Effector CD4-positive, alpha-beta T cell (primary cell): ENCODE measurements at regions not wholly inside any gene's neighbourhood (a gene's known extent, or its start where the extent isn't known, plus 50 kb on each side); places are given as distances from the start of the nearest gene placed in this dataset.

Source experiments
- DNase-seq: peaks from one replicate; pipeline ENCODE4 v3.0.0-alpha.2; 2020

DNA sequence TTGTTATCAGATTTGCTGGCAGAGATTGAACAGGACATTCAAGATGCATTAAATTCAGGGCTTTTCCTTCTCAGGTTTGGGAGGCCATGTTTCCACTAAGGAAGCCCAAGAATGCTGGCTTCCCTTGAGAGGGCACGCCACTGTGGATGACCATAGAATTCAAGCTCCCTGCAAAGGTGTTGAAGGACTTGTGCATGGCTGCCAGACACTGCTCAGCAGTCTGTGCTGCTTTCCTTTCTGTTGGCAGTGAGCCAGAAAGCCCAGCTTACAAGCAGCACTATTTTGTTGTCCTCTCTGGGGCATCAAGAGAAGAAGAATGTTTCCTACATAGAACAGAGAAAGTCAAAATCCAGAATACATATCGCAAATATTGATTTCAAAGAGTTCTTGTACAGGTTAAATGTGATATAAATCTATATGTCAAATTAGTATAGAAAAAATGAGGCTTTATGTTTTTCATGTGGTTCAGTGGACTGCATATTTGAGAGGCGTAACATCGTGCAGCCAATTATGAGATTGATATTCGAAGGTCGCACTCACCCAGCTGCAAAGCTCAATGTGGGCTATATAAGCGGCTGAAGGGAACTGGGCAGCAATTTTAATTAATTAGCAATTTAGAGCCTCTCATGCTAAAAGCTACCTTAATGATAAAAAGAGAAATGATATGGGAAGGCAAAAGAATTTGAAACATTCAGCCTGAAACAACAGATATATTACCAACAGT lies 103.1 kb upstream of the ISL1 start:
- DNase-seq = no peak

DNA sequence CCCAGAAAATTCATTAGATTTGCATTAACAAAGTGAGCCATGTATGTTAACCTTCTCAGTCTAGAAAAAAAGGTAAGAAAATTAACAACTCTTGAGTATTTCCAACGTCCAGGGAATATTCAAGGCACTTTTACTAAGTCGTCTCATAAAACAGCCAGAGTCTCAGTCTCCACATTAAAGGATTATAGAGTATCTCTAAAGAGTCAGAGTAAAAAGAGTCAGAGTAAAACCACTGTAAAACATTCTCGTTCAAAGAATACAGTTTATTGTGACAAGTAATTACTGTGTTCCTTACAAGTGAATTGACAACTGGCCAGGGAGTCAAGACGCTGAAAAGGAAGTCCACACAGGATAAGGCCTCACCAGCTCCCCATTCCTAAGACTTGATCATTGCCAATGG lies 97.2 kb upstream of the ISL1 start:
- DNase-seq = no peak

DNA sequence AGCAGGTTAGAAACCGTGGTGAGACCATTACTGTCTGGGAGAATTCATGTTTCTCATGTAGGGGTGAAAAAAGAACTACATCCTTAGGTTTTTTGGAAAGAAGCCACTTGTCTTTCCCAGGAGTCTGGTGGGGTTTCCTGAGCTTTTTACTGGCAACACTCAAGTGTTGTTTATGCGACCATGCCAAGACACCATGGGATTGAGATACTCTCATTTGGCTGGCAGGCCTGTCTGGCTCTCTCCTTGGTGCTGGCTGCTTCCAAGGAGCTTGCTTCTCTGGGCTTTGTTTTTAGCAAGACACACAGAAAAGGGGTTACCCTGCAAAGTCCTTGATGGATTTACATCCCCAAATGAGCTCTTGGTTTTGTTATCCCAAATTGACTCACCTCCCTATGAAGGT lies 80.9 kb upstream of the ISL1 start:
- DNase-seq = no peak

DNA sequence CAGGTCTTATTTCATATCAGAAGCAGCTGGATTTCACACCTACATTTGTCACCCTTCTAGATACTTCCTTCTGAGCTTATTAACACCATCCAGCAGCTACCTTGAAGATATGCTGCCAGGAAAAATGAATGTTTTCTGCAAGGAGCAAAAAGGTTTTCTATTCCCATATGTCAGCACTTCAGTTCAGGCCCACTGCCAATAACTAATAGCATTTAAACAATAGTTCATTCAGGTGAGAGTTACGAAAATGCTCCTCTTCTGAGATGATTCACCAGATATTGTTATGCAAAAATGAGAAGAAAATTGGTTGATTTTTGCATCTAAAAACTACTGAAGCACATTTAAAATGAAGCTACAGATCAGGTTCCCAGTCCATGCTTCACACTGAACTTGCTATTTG lies 56.4 kb upstream of the ISL1 start:
- no peak for DNase-seq
